ENCODE measurements at regions not wholly inside any gene's neighbourhood (a gene's known extent, or its start where the extent isn't known, plus 50 kb on each side); places are given as distances from the start of the nearest gene placed in this dataset.
"Not testable (repeated sequence)": the region's sequence is repeated elsewhere in the genome, so short reads cannot be mapped to it uniquely, and the experiment has no call there.

- Histone ChIP-seq H3K9me3 (ENCODE audit: control insufficient read depth, low read length) (no peaks in the 10 kb centered on the region), H3K36me3 (ENCODE audit: control insufficient read depth, insufficient read depth, low read length) (no peaks in the 10 kb centered on the region), H3K27ac (ENCODE audit: low read depth, low read length, severe bottlenecking) (no peak overlapping the region), H3K4me1 (ENCODE audit: control insufficient read depth, insufficient read depth, low read length, poor library complexity, severe bottlenecking) (no peaks in the 10 kb centered on the region), H3K4me3 (ENCODE audit: extremely low read depth, insufficient read depth, low read length, poor library complexity, severe bottlenecking) (no peak overlapping the region)
- WGBS, 2 experiments (ENCODE audit: insufficient coverage in 2 of 2): 100% methylated on average over 1 of the region's 3 CpGs; no CpG with 5 or more reads in 1 of the 2 experiments
Measured at GRCh38 chr5:108508979-108509378, 127.1 kb upstream of the FBXL17 start.

- WGBS, 2 experiments (ENCODE audit: insufficient coverage in 2 of 2): 86 to 100% methylated on average over 1 of the region's 2 CpGs
- H3K36me3 ChIP-seq (ENCODE audit: control insufficient read depth, insufficient read depth, low read length): no peaks in the 10 kb centered on the region
Measured at GRCh38 chr5:108507631-108508030, 125.7 kb upstream of the FBXL17 start.

DNA sequence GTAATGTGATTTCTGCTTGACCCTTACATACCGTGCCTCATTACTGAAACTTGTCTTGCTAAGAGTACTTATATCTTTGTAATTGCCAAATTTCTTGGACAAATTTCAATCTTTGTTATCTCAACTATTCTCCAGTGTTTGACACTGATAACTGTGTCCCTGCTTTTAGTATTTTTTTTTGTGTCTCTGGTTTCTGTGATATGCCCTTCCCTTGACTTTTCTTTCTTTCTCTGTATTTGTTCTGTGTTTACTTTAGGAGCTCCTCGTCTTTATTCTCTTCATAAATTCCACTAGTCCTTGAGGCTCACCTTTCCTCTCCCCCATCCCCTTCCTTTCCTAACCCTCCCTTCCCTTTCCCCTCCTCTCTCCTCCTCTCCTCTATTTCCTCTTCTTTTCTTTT is 123.7 kb upstream of the FBXL17 start:
- 86 to 90% methylated on average over 1 to 2 of the region's 2 CpGs for WGBS, 2 experiments (ENCODE audit: insufficient coverage in 2 of 2)
- Histone ChIP-seq H3K4me1 (ENCODE audit: control insufficient read depth, insufficient read depth, low read length, poor library complexity, severe bottlenecking) (no peaks in the 10 kb centered on the region), H3K4me3 (ENCODE audit: extremely low read depth, insufficient read depth, low read length, poor library complexity, severe bottlenecking) (no peak overlapping the region), H3K36me3 (ENCODE audit: control insufficient read depth, insufficient read depth, low read length) (no peaks in the 10 kb centered on the region), H3K27ac (ENCODE audit: low read depth, low read length, severe bottlenecking) (no peak overlapping the region), H3K9me3 (ENCODE audit: control insufficient read depth, low read length) (peaks cover 5% of the 10 kb centered on the region)

More at GRCh38 chr5:108507631-108508030, 125.7 kb upstream of the FBXL17 start:
- Histone ChIP-seq H3K4me1 (ENCODE audit: control insufficient read depth, insufficient read depth, low read length, poor library complexity, severe bottlenecking) (no peaks in the 10 kb centered on the region), H3K9me3 (ENCODE audit: control insufficient read depth, low read length) (no peaks in the 10 kb centered on the region), H3K27ac (ENCODE audit: low read depth, low read length, severe bottlenecking) (no peak overlapping the region), H3K4me3 (ENCODE audit: extremely low read depth, insufficient read depth, low read length, poor library complexity, severe bottlenecking) (no peak overlapping the region)

- 88 to 100% methylated on average over 1 of the region's 1 CpG for WGBS, 2 experiments (ENCODE audit: insufficient coverage in 2 of 2)
- H3K4me1 ChIP-seq (ENCODE audit: control insufficient read depth, insufficient read depth, low read length, poor library complexity, severe bottlenecking): no peaks in the 10 kb centered on the region
- peaks cover 5% of the 10 kb centered on the region for H3K9me3 ChIP-seq (ENCODE audit: control insufficient read depth, low read length)
- H3K4me3 ChIP-seq (ENCODE audit: extremely low read depth, insufficient read depth, low read length, poor library complexity, severe bottlenecking): no peak overlapping the region
- no peak overlapping the region for H3K27ac ChIP-seq (ENCODE audit: low read depth, low read length, severe bottlenecking)
- no peaks in the 10 kb centered on the region for H3K36me3 ChIP-seq (ENCODE audit: control insufficient read depth, insufficient read depth, low read length)
Measured at GRCh38 chr5:108504974-108505373, 123.1 kb upstream of the FBXL17 start.

DNA sequence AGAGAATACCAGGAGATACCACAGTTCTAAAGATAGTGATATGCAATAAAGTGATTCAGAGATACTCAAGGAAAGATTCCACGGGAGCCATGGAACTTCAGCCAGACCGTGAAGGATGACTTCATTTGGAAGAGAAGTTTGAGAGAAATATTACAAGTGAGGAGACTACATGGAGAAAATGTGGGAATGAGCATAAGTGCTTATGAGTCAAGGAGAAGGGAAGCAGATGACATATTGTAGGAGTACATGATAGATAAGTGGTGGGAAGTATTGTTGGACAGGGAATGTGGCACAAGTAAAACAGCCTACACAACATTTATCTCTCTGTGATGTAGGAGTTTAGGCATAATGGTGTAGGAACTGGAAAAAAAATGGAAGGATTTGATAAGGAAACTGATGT is 122.1 kb upstream of the FBXL17 start:
- Histone ChIP-seq H3K4me3 (ENCODE audit: extremely low read depth, insufficient read depth, low read length, poor library complexity, severe bottlenecking) (no peak overlapping the region), H3K9me3 (ENCODE audit: control insufficient read depth, low read length) (peaks cover 5% of the 10 kb centered on the region), H3K36me3 (ENCODE audit: control insufficient read depth, insufficient read depth, low read length) (no peaks in the 10 kb centered on the region), H3K27ac (ENCODE audit: low read depth, low read length, severe bottlenecking) (no peak overlapping the region), H3K4me1 (ENCODE audit: control insufficient read depth, insufficient read depth, low read length, poor library complexity, severe bottlenecking) (no peaks in the 10 kb centered on the region)
- 93 to 98% methylated on average over 2 of the region's 2 CpGs for WGBS, 2 experiments (ENCODE audit: insufficient coverage in 2 of 2)

- not testable (repeated sequence) for H3K36me3 ChIP-seq (ENCODE audit: control insufficient read depth, insufficient read depth, low read length); H3K4me3 ChIP-seq (ENCODE audit: extremely low read depth, insufficient read depth, low read length, poor library complexity, severe bottlenecking); H3K27ac ChIP-seq (ENCODE audit: low read depth, low read length, severe bottlenecking); H3K9me3 ChIP-seq (ENCODE audit: control insufficient read depth, low read length); H3K4me1 ChIP-seq (ENCODE audit: control insufficient read depth, insufficient read depth, low read length, poor library complexity, severe bottlenecking)
- WGBS, 2 experiments (ENCODE audit: insufficient coverage in 2 of 2): 75% methylated on average over 1 of the region's 3 CpGs; no CpG with 5 or more reads in 1 of the 2 experiments
Measured at GRCh38 chr5:108495615-108496014, 113.7 kb upstream of the FBXL17 start.

DNA sequence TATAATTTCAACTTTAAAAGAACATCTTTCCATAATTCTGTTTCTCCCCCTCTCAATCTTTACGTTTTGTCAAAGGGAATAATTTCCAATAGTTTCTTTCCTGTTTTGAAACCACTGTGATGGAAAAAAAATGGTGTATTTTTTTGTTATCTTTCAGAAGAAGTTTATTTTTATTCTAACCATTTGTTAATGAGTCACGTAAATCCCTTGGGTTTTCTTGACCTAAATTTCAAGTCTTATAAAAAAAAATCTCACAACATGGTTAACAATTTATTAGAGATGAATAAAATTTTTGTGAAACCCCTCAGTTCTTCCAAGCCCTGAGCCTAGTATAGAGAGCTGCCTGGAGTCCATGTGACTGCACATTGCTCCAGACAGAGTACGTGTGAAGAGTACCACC is 106.1 kb upstream of the FBXL17 start:
- WGBS, 2 experiments (ENCODE audit: insufficient coverage in 2 of 2): 100% methylated on average over 1 of the region's 3 CpGs
- Histone ChIP-seq H3K27ac (ENCODE audit: low read depth, low read length, severe bottlenecking) (no peak overlapping the region), H3K4me3 (ENCODE audit: extremely low read depth, insufficient read depth, low read length, poor library complexity, severe bottlenecking) (no peak overlapping the region), H3K4me1 (ENCODE audit: control insufficient read depth, insufficient read depth, low read length, poor library complexity, severe bottlenecking) (no peaks in the 10 kb centered on the region), H3K36me3 (ENCODE audit: control insufficient read depth, insufficient read depth, low read length) (no peaks in the 10 kb centered on the region), H3K9me3 (ENCODE audit: control insufficient read depth, low read length) (peaks cover 3% of the 10 kb centered on the region)

GRCh38 chr5:108484035-108484434 is 102.1 kb upstream of the FBXL17 start:
- no peaks in the 10 kb centered on the region for H3K4me1 ChIP-seq (ENCODE audit: control insufficient read depth, insufficient read depth, low read length, poor library complexity, severe bottlenecking)
- H3K9me3 ChIP-seq (ENCODE audit: control insufficient read depth, low read length): no peaks in the 10 kb centered on the region
- H3K36me3 ChIP-seq (ENCODE audit: control insufficient read depth, insufficient read depth, low read length): no peaks in the 10 kb centered on the region
- no peak overlapping the region for H3K27ac ChIP-seq (ENCODE audit: low read depth, low read length, severe bottlenecking)
- WGBS, 2 experiments (ENCODE audit: insufficient coverage in 2 of 2): 83 to 88% methylated on average over 1 of the region's 3 CpGs
- no peak overlapping the region for H3K4me3 ChIP-seq (ENCODE audit: extremely low read depth, insufficient read depth, low read length, poor library complexity, severe bottlenecking)

DNA sequence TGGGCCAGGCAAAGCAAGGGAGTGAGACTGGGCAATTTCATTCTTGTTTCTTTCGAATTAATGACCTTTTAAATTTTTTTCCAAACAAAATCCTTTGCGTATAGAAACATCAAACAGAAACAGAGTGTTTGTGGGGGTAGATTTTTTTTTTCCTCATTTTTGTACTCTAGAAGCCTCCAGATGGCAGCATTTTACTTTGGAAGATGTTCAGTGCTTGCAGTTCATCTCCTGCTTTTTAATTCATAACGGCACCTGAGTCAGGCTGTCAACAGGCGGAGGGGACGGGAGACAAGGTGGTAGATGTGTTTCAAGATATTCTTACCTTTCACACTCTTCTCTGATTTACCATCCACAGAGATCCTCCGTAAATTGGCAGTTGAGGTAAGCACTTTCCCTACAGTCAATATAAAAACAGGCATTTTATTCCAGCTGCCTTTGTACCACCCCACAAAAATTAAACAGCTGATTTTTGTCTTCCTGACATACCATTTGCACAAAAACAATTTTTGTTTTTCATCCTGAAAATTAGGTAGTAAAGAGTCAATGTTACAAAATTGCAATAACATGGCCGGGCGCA is 99.5 kb upstream of the FBXL17 start:
- Histone ChIP-seq H3K4me1 (ENCODE audit: control insufficient read depth, insufficient read depth, low read length, poor library complexity, severe bottlenecking) (no peaks in the 10 kb centered on the region), H3K36me3 (ENCODE audit: control insufficient read depth, insufficient read depth, low read length) (no peaks in the 10 kb centered on the region), H3K4me3 (ENCODE audit: extremely low read depth, insufficient read depth, low read length, poor library complexity, severe bottlenecking) (no peak overlapping the region), H3K27ac (ENCODE audit: low read depth, low read length, severe bottlenecking) (no peak overlapping the region), H3K9me3 (ENCODE audit: control insufficient read depth, low read length) (no peaks in the 10 kb centered on the region)
- WGBS, 2 experiments (ENCODE audit: insufficient coverage in 2 of 2): 75 to 87% methylated on average over 3 to 4 of the region's 8 CpGs

DNA sequence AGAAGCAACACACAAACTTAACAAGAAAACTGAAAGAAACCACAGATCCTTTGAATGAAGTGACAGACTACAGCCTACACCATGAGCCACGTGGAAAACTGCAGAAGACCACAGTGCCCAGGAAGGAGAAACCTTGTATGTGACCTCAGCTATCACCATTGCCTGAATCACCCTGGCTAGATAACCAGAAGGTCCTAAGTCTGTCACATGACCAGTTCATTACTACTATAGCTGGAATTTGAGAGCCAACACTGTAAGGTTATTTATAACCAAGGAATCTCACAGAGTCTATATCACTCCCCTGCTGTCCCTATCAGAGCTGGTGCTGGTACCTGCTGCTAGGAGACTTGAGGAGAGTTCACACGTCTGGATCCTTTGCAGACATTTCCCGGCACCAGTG is 90.3 kb upstream of the FBXL17 start:
- Histone ChIP-seq H3K27ac (ENCODE audit: low read depth, low read length, severe bottlenecking) (no peak overlapping the region), H3K4me1 (ENCODE audit: control insufficient read depth, insufficient read depth, low read length, poor library complexity, severe bottlenecking) (no peaks in the 10 kb centered on the region), H3K4me3 (ENCODE audit: extremely low read depth, insufficient read depth, low read length, poor library complexity, severe bottlenecking) (no peak overlapping the region), H3K9me3 (ENCODE audit: control insufficient read depth, low read length) (no peaks in the 10 kb centered on the region), H3K36me3 (ENCODE audit: control insufficient read depth, insufficient read depth, low read length) (no peaks in the 10 kb centered on the region)
- 79 to 84% methylated on average over 3 of the region's 3 CpGs for whole genome bisulfite sequencing, 2 experiments (ENCODE audit: insufficient coverage in 2 of 2)

DNA sequence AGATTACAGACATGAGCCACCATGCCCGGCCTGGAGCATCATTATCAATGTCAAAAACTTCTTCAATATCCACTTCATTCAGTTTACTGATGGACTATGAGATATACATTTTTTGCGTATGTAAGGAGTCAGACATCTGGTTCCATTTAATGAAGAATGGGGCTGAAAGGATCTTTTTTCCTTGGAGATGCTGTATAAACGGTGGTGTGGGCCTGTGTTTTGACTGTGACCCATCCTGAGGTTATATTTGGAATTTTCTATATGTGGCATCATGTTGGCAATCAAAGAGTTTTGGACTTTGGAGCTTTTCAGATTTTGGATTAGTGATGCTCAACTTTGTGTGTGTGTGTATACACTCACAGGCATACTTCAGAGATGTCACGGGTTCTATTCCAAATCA is 85.7 kb upstream of the FBXL17 start:
- Histone ChIP-seq H3K9me3 (ENCODE audit: control insufficient read depth, low read length) (no peaks in the 10 kb centered on the region), H3K4me1 (ENCODE audit: control insufficient read depth, insufficient read depth, low read length, poor library complexity, severe bottlenecking) (no peaks in the 10 kb centered on the region), H3K27ac (ENCODE audit: low read depth, low read length, severe bottlenecking) (no peak overlapping the region), H3K36me3 (ENCODE audit: control insufficient read depth, insufficient read depth, low read length) (no peaks in the 10 kb centered on the region), H3K4me3 (ENCODE audit: extremely low read depth, insufficient read depth, low read length, poor library complexity, severe bottlenecking) (no peak overlapping the region)
- 94 to 95% methylated on average over 2 of the region's 4 CpGs for WGBS, 2 experiments (ENCODE audit: insufficient coverage in 2 of 2)

Measured in mesodermal cell (in vitro differentiated cells).